Adrenal gland (tissue), 5 donors: ENCODE measurements at regions not wholly inside any gene's neighbourhood (a gene's known extent, or its start where the extent isn't known, plus 50 kb on each side); places are given as distances from the start of the nearest gene placed in this dataset.

Source experiments
- POLR2A ChIP-seq, 2 donors: fragments of 450-650 bp; IDR thresholded peaks; one replicate each; pipeline ENCODE4 v1.6.1; 2017; ENCODE audit warnings: antibody characterized with exemption in 2 of 2, mild to moderate bottlenecking in 2 of 2, moderate library complexity in 1 of 2
- TF ChIP-seq, protein P1 (sequence below), 6 experiments: fragments of 450-650 bp in 4 of 6; fragments of 200-600 bp in 2 of 6; sonication (generic) in 1 of 6; IDR thresholded peaks; 1 replicate in 5 of 6; 2 replicates in 1 of 6; pipeline versions ENCODE4 v1.5.1 to v1.8.0; 2016 to 2021; ENCODE audit warnings: antibody characterized with exemption in 6 of 6, mild to moderate bottlenecking in 2 of 6, moderate library complexity in 1 of 6
- donor health status: DM: no; HTN: no; CAD: no.

DNA sequence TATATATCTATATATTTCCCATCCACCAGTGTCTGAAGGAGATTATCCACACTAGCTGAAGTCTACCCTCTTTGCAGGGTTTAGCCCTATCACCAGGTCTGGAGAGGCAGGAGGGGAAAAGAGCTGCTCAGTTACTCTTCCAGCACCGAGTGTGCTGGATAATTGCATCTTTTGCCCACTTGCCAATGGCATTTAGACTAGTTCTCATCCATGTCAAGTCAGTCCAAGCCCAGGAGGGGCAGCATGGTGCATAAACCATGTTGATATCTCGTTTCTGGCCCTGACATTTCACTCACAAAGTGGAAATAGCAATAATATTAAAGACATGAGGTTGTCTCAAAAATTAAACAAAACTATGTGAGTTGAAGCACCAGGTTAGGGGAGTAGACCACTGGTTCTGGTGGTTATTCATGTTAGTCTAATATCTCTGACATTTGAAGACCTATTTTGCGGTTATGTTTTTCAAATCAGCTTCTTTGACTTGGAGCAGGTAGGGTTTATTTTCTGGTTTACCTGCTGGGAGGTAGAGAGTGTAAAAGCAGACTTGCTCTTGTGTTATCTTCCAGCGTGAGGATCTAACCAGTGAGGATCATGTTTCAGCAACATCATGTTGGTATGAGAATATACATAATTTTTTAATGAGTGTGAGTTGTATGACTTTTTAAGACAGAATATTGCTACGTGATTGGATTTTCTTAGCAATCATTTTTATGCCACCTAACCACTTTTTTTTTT, 273.2 kb upstream of the KIRREL3 start:
- TF ChIP-seq, protein P1, sequence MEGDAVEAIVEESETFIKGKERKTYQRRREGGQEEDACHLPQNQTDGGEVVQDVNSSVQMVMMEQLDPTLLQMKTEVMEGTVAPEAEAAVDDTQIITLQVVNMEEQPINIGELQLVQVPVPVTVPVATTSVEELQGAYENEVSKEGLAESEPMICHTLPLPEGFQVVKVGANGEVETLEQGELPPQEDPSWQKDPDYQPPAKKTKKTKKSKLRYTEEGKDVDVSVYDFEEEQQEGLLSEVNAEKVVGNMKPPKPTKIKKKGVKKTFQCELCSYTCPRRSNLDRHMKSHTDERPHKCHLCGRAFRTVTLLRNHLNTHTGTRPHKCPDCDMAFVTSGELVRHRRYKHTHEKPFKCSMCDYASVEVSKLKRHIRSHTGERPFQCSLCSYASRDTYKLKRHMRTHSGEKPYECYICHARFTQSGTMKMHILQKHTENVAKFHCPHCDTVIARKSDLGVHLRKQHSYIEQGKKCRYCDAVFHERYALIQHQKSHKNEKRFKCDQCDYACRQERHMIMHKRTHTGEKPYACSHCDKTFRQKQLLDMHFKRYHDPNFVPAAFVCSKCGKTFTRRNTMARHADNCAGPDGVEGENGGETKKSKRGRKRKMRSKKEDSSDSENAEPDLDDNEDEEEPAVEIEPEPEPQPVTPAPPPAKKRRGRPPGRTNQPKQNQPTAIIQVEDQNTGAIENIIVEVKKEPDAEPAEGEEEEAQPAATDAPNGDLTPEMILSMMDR (IDR thresholded peaks at IDR 0.05), result no peak
- TF ChIP-seq POLR2A (IDR thresholded peaks at IDR 0.05), result no peak
